IPS DF 4.7 (cell line): ENCODE measurements at regions not wholly inside any gene's neighbourhood (a gene's known extent, or its start where the extent isn't known, plus 50 kb on each side); places are given as distances from the start of the nearest gene placed in this dataset.
"Not testable (repeated sequence)": the region's sequence is repeated elsewhere in the genome, so short reads cannot be mapped to it uniquely, and the experiment has no call there.

Experiments used
- DNase-seq: peaks from one replicate; pipeline ENCODE4 v3.0.0-alpha.2; 2013; ENCODE audit warnings: low spot score; ENCODE audit errors: extremely low read depth

DNA sequence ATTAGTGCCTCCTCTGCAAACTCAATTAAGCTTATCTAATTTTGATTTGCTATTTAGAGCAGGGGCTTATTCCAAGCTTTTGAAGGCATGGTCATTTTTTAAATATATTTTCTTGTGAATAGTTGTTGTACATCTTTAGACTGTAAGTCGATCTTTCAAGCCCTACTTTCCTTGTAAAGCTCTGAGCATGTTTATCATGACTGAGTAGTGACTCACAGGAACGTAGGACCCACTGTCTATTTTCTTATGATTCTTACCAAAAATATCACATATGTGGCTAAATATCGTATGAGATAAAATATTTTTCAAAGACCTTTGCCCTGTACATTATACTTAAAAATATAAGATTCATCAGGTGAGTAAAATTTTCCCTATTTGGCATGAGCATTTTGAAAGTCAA, 440.4 kb upstream of the GRIN3A start:
- no peak for DNase-seq

DNA sequence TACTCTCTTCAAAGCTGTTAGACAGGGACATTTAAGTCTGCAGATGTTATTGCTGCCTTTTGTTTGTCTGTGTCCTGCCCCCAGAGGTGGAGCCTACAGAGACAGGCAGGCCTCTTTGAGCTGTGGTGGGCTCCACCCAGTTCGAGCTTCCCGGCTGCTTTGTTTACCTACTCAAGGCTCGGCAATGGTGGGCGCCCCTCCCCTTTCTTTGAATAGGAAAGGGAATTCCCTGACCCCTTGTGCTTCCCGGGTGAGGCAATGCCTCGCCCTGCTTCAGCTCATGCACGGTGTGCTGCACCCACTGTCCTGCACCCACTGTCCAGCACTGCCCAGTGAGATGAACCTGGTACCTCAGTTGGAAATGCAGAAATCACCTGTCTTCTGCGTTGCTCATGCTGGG, 435.8 kb upstream of the GRIN3A start:
- not testable (repeated sequence) for DNase-seq

- DNase-seq, result no peak
Observed at GRCh38 chr9:102164247-102164646, 425.8 kb upstream of the GRIN3A start.

DNA sequence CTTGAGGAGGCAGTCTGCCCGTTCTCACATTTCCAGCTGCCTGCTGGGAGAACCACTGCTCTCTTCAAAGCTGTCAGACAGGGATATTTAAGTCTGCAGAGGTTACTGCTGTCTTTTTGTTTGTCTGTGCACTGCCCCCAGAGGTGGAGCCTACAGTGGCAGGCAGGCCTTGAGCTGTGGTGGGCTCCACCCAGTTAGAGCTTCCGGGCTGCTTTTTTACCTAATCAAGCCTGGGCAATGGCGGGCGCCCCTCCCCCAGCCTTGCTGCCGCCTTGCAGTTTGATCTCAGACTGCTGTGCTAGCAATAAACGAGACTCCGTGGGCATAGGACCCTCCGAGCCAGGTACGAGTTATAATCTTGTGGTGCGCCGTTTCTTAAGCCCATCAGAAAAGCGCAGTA, 414.6 kb upstream of the GRIN3A start:
- DNase-seq, result not testable (repeated sequence)

DNA sequence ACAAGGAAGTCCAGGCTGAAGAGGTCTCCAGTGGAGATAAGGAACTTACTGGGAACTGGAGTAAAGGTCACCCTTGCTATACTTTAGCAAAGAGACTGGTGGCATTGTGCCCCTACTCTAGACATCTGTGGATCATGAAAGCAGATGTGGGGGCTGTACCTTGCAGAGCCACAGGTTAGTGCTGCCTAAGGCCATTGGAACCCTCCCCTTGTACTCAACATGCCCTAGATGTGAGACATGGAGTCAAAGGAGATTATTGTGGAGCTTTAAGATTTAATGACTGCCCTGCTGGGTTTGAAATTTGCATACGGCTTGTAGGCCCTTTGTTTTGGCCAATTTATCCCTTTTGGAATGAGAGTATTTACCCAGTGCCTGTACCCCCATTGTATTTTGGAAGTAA, 397.3 kb upstream of the GRIN3A start:
- no peak for DNase-seq

GRCh38 chr9:102124465-102124864, 386.0 kb upstream of the GRIN3A start:
- DNase-seq, result no peak

GRCh38 chr9:102114557-102114956, 376.1 kb upstream of the GRIN3A start:
- DNase-seq, result no peak

- DNase-seq, result no peak
Observed at GRCh38 chr9:102113191-102113590, 374.7 kb upstream of the GRIN3A start.

DNA sequence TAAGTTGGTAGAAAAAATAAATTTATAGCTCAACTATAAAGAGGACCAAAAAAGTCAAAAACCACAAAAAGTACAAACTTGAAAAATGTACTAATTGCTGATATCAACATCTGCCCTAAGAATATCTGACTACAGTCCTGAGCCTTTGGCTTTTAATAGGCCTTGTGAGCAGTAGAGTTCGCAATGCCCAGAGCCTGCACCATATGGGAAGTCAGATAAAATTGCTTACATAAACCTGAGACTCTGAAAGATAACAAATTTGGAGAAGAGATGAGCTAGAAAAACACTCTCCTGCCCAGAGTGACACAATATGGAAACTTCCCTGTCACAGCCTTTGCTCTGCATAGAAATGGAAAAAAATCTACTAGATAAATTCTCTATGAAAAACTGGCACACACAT, 368.0 kb upstream of the GRIN3A start:
- no peak for DNase-seq

- no peak for DNase-seq
Observed at GRCh38 chr9:102101723-102102122, 363.3 kb upstream of the GRIN3A start.

DNA sequence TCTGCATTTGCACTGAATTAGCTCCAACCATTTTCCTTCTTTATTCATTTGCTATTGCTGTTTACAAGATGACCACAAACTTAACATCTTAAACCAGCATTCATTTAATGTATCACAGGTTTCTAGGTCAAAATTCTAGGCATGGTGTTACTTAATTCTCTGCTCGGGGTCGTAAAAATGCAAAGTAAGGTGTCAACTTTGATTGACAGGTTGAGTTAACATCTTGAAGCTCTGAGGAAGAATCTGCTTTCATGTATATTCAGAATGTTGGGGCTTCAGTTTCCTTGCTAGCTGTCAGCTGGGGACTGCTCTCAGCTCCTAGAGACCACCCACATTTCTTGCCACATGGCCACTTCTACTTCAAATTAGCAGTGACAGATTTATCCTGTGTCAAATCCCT, 348.7 kb upstream of the GRIN3A start:
- no peak for DNase-seq

GRCh38 chr9:102085548-102085947, 347.1 kb upstream of the GRIN3A start:
- no peak for DNase-seq

GRCh38 chr9:102072059-102072764, 333.8 kb upstream of the GRIN3A start:
- no peak for DNase-seq

GRCh38 chr9:102069969-102070368, 331.5 kb upstream of the GRIN3A start:
- DNase-seq, result no peak

GRCh38 chr9:102054811-102055210, 316.4 kb upstream of the GRIN3A start:
- DNase-seq, result no peak

- DNase-seq, result no peak
Observed at GRCh38 chr9:102049586-102050246, 311.3 kb upstream of the GRIN3A start.

DNA sequence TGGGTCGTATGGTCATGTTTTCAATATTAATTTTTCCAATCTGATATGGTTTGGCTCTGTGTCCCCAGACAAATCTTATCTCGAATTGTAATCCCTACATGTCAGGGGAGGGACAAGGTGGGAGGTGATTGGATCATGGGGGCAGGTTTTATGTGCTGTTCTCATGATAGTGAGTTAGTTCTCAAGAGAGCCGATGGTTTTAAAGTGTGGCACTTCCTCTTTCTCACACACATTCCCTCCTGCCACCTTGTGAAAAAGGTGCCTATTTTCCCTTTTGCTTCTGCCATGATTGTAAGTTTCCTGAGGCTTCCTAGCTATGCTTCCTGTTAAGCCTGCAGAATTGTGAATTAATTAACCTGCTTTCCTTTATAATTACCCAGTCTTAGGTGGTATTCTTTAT, 309.1 kb upstream of the GRIN3A start:
- DNase-seq, result no peak

GRCh38 chr9:102044133-102044532, 305.7 kb upstream of the GRIN3A start:
- DNase-seq, result no peak

DNA sequence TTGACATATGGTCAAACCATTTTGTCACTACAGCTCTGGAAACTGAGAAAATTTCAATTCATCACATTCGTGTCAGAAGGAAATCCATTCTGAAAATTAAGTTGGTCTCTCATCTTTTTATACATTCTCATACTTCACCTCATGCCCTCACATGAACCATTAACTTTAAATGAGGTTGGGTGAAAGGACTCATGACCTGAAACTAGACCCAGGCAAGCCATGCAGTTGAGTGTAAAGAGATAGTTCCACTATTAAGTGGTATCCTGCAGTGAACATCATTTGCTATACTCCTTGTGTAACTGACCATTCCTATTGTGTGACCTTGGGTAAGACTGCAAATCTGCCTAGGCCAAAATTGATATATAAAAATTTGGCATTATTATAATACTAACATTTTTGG, 299.6 kb upstream of the GRIN3A start:
- DNase-seq, result no peak

DNA sequence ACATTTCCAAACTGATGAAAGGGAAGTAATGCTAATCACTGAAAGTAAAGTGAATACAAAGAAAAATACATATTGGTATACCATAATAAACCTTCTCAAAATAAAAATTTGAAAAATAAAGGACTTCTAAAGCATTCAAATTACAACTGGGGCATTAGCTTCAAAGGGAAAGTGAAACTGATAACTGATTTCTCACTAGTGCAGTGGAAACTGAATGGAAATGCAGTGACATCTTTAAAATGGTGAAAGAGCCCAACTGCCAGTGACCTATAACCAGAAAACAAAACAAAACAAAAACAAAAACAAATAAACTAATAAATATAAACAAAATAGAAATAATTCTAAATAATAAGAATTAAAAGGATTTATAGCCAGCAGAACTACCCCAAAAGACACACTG, 297.5 kb upstream of the GRIN3A start:
- no peak for DNase-seq

- no peak for DNase-seq
Observed at GRCh38 chr9:102032614-102033013, 294.2 kb upstream of the GRIN3A start.

- no peak for DNase-seq
Observed at GRCh38 chr9:102000956-102001355, 262.5 kb upstream of the GRIN3A start.

- no peak for DNase-seq
Observed at GRCh38 chr9:101999441-101999840, 261.0 kb upstream of the GRIN3A start.
